Lower leg skin (tissue), 3 donors: ENCODE measurements at regions not wholly inside any gene's neighbourhood (a gene's known extent, or its start where the extent isn't known, plus 50 kb on each side); places are given as distances from the start of the nearest gene placed in this dataset.

Experiments used
- CTCF ChIP-seq, 3 donors: fragments of 450-650 bp; IDR thresholded peaks; one replicate each; pipeline ENCODE4 v1.5.1; 2016; ENCODE audit warnings: antibody characterized with exemption in 3 of 3, mild to moderate bottlenecking in 3 of 3, moderate library complexity in 2 of 3
- POLR2A ChIP-seq, 2 donors: fragments of 450-650 bp; IDR thresholded peaks; one replicate each; pipeline ENCODE4 v1.6.1; 2016 to 2017; ENCODE audit warnings: antibody characterized with exemption in 2 of 2, mild to moderate bottlenecking in 1 of 2, moderate library complexity in 1 of 2

GRCh38 chr12:24705216-24705615, 243.7 kb downstream of the BCAT1 start:
- no peak for TF ChIP-seq POLR2A (IDR thresholded peaks at IDR 0.05)
- no peak for TF ChIP-seq CTCF (IDR thresholded peaks at IDR 0.05)
